ENCODE measurements at regions not wholly inside any gene's neighbourhood (a gene's known extent, or its start where the extent isn't known, plus 50 kb on each side); places are given as distances from the start of the nearest gene placed in this dataset.

- no peak overlapping the region for H3K4me3 Mint-ChIP-seq
- no peaks in the 10 kb centered on the region for H3K9me3 Mint-ChIP-seq
- CTCF ChIA-PET, result no interaction called here
- no peak overlapping the region for H3K27ac Mint-ChIP-seq
- intact Hi-C loops (cut with micrococcal nuclease), result no loop called here
- H3K4me1 Mint-ChIP-seq, result no peaks in the 10 kb centered on the region
- TF ChIP-seq, protein P1, sequence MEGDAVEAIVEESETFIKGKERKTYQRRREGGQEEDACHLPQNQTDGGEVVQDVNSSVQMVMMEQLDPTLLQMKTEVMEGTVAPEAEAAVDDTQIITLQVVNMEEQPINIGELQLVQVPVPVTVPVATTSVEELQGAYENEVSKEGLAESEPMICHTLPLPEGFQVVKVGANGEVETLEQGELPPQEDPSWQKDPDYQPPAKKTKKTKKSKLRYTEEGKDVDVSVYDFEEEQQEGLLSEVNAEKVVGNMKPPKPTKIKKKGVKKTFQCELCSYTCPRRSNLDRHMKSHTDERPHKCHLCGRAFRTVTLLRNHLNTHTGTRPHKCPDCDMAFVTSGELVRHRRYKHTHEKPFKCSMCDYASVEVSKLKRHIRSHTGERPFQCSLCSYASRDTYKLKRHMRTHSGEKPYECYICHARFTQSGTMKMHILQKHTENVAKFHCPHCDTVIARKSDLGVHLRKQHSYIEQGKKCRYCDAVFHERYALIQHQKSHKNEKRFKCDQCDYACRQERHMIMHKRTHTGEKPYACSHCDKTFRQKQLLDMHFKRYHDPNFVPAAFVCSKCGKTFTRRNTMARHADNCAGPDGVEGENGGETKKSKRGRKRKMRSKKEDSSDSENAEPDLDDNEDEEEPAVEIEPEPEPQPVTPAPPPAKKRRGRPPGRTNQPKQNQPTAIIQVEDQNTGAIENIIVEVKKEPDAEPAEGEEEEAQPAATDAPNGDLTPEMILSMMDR (IDR thresholded peaks at IDR 0.05), result no peak
- no peaks in the 10 kb centered on the region for H3K27me3 Mint-ChIP-seq
- no peaks in the 10 kb centered on the region for H3K36me3 Mint-ChIP-seq (ENCODE audit: low read depth)
- no peak for ATAC-seq (ENCODE audit: low read depth)
- no peak for DNase-seq
- POLR2A ChIA-PET, result no interaction called here
These were observed 190.3 kb upstream of the ANKFN1 start for GRCh38 chr17:55962951-55963401.

DNA sequence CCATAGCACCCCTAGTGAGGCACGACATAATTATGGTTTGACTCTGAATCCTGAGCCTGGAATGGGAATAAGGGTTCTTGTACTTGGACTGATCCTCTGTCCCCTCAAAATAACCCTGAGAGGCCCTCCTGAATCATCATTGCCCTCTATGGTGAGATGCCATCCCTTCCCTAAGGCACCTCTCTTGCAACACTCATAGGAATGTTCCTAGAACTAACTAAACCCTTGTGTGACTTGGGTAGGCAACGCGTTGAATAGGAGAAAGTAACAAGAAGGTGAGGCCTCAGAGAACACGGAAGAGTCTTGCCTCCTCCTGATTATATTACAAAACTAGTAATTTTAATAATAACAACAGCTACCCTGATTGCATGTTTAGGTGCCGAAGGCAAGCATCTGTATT lies 189.1 kb upstream of the ANKFN1 start:
- TF ChIP-seq, protein P1 (IDR thresholded peaks at IDR 0.05), result no peak
- intact Hi-C loops (cut with micrococcal nuclease), result no loop called here
- ATAC-seq (ENCODE audit: low read depth) (no peak), DNase-seq (no peak)
- Mint-ChIP-seq H3K9me3 (no peaks in the 10 kb centered on the region), H3K27ac (no peak overlapping the region), H3K27me3 (no peaks in the 10 kb centered on the region), H3K36me3 (ENCODE audit: low read depth) (no peaks in the 10 kb centered on the region), H3K4me1 (no peaks in the 10 kb centered on the region), H3K4me3 (no peak overlapping the region)
- ChIA-PET CTCF (no interaction called here), POLR2A (no interaction called here)

GRCh38 chr17:55965051-55965450 lies 188.2 kb upstream of the ANKFN1 start:
- ATAC-seq (ENCODE audit: low read depth) (no peak), DNase-seq (no peak)
- H3K4me3 Mint-ChIP-seq, result no peak overlapping the region
- ChIA-PET CTCF (no interaction called here), POLR2A (no interaction called here)
- no peaks in the 10 kb centered on the region for H3K27me3 Mint-ChIP-seq
- H3K36me3 Mint-ChIP-seq (ENCODE audit: low read depth), result no peaks in the 10 kb centered on the region
- TF ChIP-seq, protein P1 (IDR thresholded peaks at IDR 0.05), result no peak
- no peaks in the 10 kb centered on the region for H3K4me1 Mint-ChIP-seq
- intact Hi-C loops (cut with micrococcal nuclease), result no loop called here
- no peak overlapping the region for H3K27ac Mint-ChIP-seq
- no peaks in the 10 kb centered on the region for H3K9me3 Mint-ChIP-seq

DNA sequence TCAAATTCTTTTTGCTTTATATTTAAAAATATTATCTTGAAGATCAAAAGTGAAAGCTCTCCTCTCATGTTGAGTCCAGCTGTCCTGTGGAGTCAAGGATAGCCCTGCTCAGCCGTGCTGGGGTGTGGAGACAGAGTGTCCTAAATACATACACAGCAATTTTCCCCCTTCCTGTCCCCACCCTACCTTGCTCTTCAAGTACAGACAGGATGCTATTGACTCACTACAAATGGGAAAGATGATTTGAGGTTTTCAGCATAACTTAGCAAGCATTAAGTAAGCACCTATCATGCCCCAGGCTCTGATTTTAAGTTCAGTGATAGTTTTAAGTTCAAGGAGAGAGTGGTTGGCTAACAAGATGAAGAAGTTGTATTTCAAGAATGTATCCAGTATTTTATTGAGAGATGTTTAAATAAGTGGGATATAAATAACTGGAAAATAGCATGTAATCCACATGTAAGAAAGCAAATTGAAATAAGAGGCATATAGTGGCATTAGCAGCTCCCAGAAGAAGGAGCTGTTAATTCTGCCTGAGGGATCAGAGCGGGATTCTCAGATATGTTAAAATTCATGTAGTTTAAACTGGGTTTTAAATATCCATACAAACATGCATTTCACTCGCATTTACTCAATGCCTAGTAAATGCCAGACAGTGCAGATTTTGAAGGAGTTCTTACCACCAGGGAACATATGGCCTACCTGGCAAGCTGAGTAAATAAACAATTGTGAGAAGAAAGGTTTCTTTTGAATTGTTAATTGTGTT lies 183.5 kb upstream of the ANKFN1 start:
- ATAC-seq (ENCODE audit: low read depth), result no peak
- ChIA-PET POLR2A (no interaction called here), CTCF (no interaction called here)
- intact Hi-C loops (cut with micrococcal nuclease), result no loop called here
- no peaks in the 10 kb centered on the region for H3K9me3 Mint-ChIP-seq
- H3K27me3 Mint-ChIP-seq, result peaks cover 5% of the 10 kb centered on the region
- no peak for DNase-seq
- no peaks in the 10 kb centered on the region for H3K36me3 Mint-ChIP-seq (ENCODE audit: low read depth)
- no peaks in the 10 kb centered on the region for H3K4me1 Mint-ChIP-seq
- H3K4me3 Mint-ChIP-seq, result no peak overlapping the region
- TF ChIP-seq, protein P1 (IDR thresholded peaks at IDR 0.05), result no peak
- H3K27ac Mint-ChIP-seq, result no peak overlapping the region

DNA sequence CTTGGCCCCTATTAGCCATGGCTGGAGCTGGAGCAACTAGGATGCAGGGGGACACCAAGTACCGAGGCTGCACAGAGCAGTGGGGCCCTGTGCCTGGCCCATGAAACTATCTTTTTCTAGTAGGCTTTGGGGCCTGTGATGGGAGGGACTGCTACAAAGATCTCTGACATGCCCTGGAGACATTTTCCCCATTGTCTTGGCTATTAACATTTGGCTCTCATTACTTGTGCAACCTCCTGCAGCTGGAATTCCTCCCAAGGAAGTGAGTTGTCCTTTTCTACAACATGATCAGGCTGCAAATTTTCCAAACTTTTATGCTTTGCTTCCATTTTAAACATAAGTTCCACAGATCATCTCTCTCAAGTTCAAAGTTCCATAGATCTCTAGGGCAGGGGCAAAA lies 174.7 kb upstream of the ANKFN1 start:
- no peak for ATAC-seq (ENCODE audit: low read depth)
- no peak for DNase-seq
- Mint-ChIP-seq H3K4me1 (no peaks in the 10 kb centered on the region), H3K36me3 (ENCODE audit: low read depth) (no peaks in the 10 kb centered on the region), H3K9me3 (no peaks in the 10 kb centered on the region), H3K4me3 (no peak overlapping the region), H3K27me3 (no peaks in the 10 kb centered on the region), H3K27ac (no peak overlapping the region)
- ChIA-PET POLR2A (no interaction called here), CTCF (no interaction called here)
- TF ChIP-seq, protein P1 (IDR thresholded peaks at IDR 0.05), result no peak
- intact Hi-C loops (cut with micrococcal nuclease), result no loop called here

All from activated B cell treated with CpG ODN at 0.5 μM for 24 hours (primary cell).